MM.1S (cell line): ENCODE measurements at regions not wholly inside any gene's neighbourhood (a gene's known extent, or its start where the extent isn't known, plus 50 kb on each side); places are given as distances from the start of the nearest gene placed in this dataset.

Source experiments
- CTCF ChIP-seq: fragments of 300-600 bp; sonication (generic); IDR thresholded peaks from 2 replicates; pipeline ENCODE4 v1.5.1; 2016; ENCODE audit warnings: antibody characterized with exemption, low read length, mixed read lengths
- EZH2 ChIP-seq: fragments of 300-600 bp; sonication (generic); optimal IDR thresholded peaks from 2 replicates; pipeline ENCODE3; 2017; ENCODE audit warnings: low read depth, mild to moderate bottlenecking, antibody characterized with exemption, low read length, mixed read lengths
- EZH2phosphoT487 ChIP-seq: fragments of 300-600 bp; sonication (generic); IDR thresholded peaks from 2 replicates; pipeline ENCODE4 v1.6.1; 2018; ENCODE audit warnings: antibody characterized with exemption, low read length

DNA sequence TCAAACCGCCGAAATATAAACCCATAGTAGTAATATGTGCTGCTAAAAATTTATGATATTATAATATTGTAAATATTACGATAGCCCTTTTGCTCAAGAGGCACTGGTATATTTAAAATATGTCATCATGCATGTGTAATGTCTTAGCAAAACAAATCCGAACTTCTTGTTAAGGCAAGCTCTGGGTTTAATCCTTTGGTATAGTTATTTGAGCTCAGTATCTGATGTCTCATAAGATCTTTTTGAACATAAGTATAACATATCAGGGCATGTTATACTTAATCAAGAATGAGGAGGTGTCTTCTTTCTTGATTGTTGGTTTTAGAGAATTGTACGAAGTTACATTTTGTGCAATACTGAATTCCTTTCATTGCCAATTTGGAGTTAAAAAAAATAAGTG lies 154.1 kb upstream of the CBLB start:
- TF ChIP-seq CTCF: no peak
- TF ChIP-seq EZH2: no peak
- no peak for TF ChIP-seq EZH2phosphoT487
